ENCODE measurements at regions not wholly inside any gene's neighbourhood (a gene's known extent, or its start where the extent isn't known, plus 50 kb on each side); places are given as distances from the start of the nearest gene placed in this dataset.

- TF ChIP-seq CTCF (IDR thresholded peaks at IDR 0.05; ENCODE audit: extremely low read depth, missing control alignments): no peak
- DNase-seq (ENCODE audit: low spot score): no peak
These were observed 476.4 kb upstream of the KCNMB2 start for GRCh38 chr3:178059836-178060235.

- no peak for DNase-seq (ENCODE audit: low spot score)
- no peak for TF ChIP-seq CTCF (IDR thresholded peaks at IDR 0.05; ENCODE audit: extremely low read depth, missing control alignments)
These were observed 475.8 kb upstream of the KCNMB2 start for GRCh38 chr3:178060407-178060806.

- no peak for DNase-seq (ENCODE audit: low spot score)
- no peak for TF ChIP-seq CTCF (IDR thresholded peaks at IDR 0.05; ENCODE audit: extremely low read depth, missing control alignments)
These were observed 474.1 kb upstream of the KCNMB2 start for GRCh38 chr3:178062126-178062525.

- no peak for DNase-seq (ENCODE audit: low spot score)
- TF ChIP-seq CTCF (IDR thresholded peaks at IDR 0.05; ENCODE audit: extremely low read depth, missing control alignments): no peak
These were observed 472.8 kb upstream of the KCNMB2 start for GRCh38 chr3:178063461-178063860.

- no peak for TF ChIP-seq CTCF (IDR thresholded peaks at IDR 0.05; ENCODE audit: extremely low read depth, missing control alignments)
- DNase-seq (ENCODE audit: low spot score): no peak
These were observed 468.5 kb upstream of the KCNMB2 start for GRCh38 chr3:178067721-178068120.

- DNase-seq (ENCODE audit: low spot score): no peak
- TF ChIP-seq CTCF (IDR thresholded peaks at IDR 0.05; ENCODE audit: extremely low read depth, missing control alignments): no peak
These were observed 463.6 kb upstream of the KCNMB2 start for GRCh38 chr3:178072391-178073305.

GRCh38 chr3:178073366-178073765 lies 462.9 kb upstream of the KCNMB2 start:
- TF ChIP-seq CTCF (IDR thresholded peaks at IDR 0.05; ENCODE audit: extremely low read depth, missing control alignments): no peak
- DNase-seq (ENCODE audit: low spot score): no peak
